GM19025 (cell line): ENCODE measurements at regions not wholly inside any gene's neighbourhood (a gene's known extent, or its start where the extent isn't known, plus 50 kb on each side); places are given as distances from the start of the nearest gene placed in this dataset.

Experiments used
- ATAC-seq: cut with Tn5 transposase; IDR thresholded peaks from one replicate; pipeline ENCODE4 v1.9.1; 2021; ENCODE audit warnings: mild to moderate bottlenecking, low read depth, moderate library complexity; ENCODE audit not compliant: unreplicated experiment

GRCh38 chr17:31595666-31596381, 204.3 kb downstream of the RAB11FIP4 start:
- no peak for ATAC-seq

GRCh38 chr17:31595076-31595475, 203.6 kb downstream of the RAB11FIP4 start:
- ATAC-seq, result no peak

- ATAC-seq, result no peak
Measured at GRCh38 chr17:31594416-31594815, 202.9 kb downstream of the RAB11FIP4 start.

- no peak for ATAC-seq
Measured at GRCh38 chr17:31593806-31594205, 202.3 kb downstream of the RAB11FIP4 start.

GRCh38 chr17:31591924-31592323, 200.4 kb downstream of the RAB11FIP4 start:
- no peak for ATAC-seq

GRCh38 chr17:31588512-31588911, 197.0 kb downstream of the RAB11FIP4 start:
- ATAC-seq, result no peak

GRCh38 chr17:31588034-31588433, 196.6 kb downstream of the RAB11FIP4 start:
- no peak for ATAC-seq
